GM18951 (cell line): ENCODE measurements at regions not wholly inside any gene's neighbourhood (a gene's known extent, or its start where the extent isn't known, plus 50 kb on each side); places are given as distances from the start of the nearest gene placed in this dataset.

ENCODE experiments used
- POLR2A ChIP-seq: IDR thresholded peaks from 4 replicates; pipeline ENCODE4 v1.6.1; 2011; ENCODE audit warnings: mild to moderate bottlenecking; ENCODE audit not compliant: insufficient read length, insufficient read depth; ENCODE audit errors: extremely low read depth
- in situ Hi-C: fragments of 300-500 bp; cut with MboI; formaldehyde crosslinking; loops from one replicate; pipeline ENCODE4 v1.12.0; 2022; ENCODE audit warnings: low sequenced_read_pairs, mixed read lengths, inconsistent platforms; ENCODE audit not compliant: unreplicated experiment

GRCh38 chr2:103153580-103154284 lies 391.9 kb downstream of the TMEM182 start:
- in situ Hi-C loops = no loop called here
- no peak for TF ChIP-seq POLR2A

- in situ Hi-C loops = no loop called here
- no peak for TF ChIP-seq POLR2A
These were observed 393.5 kb downstream of the TMEM182 start for GRCh38 chr2:103155308-103155707.

GRCh38 chr2:103159018-103159417 lies 397.2 kb downstream of the TMEM182 start:
- TF ChIP-seq POLR2A = no peak
- in situ Hi-C loops = no loop called here

GRCh38 chr2:103161456-103162289 lies 399.8 kb downstream of the TMEM182 start:
- TF ChIP-seq POLR2A = no peak
- in situ Hi-C loops = loop anchor here (10.0 kb wide), 1 partner anchor 1243 kb away; no protein-coding TSS in a partner anchor

- no peak for TF ChIP-seq POLR2A
- in situ Hi-C loops = loop anchor here (10.0 kb wide), 1 partner anchor 1240 kb away; no protein-coding TSS in a partner anchor
These were observed 402.9 kb downstream of the TMEM182 start for GRCh38 chr2:103164748-103165147.

- no peak for TF ChIP-seq POLR2A
- in situ Hi-C loops = loop anchor here (10.0 kb wide), 1 partner anchor 1239 kb away; no protein-coding TSS in a partner anchor
These were observed 404.0 kb downstream of the TMEM182 start for GRCh38 chr2:103165836-103166235.

GRCh38 chr2:103166456-103167324 lies 404.9 kb downstream of the TMEM182 start:
- in situ Hi-C loops = loop anchor here (10.0 kb wide), 1 partner anchor 1238 kb away; no protein-coding TSS in a partner anchor

GRCh38 chr2:103167599-103167998 lies 405.8 kb downstream of the TMEM182 start:
- in situ Hi-C loops = loop anchor here (10.0 kb wide), 1 partner anchor 1237 kb away; no protein-coding TSS in a partner anchor
- TF ChIP-seq POLR2A = no peak

More at GRCh38 chr2:103166456-103167324, 404.9 kb downstream of the TMEM182 start:
- TF ChIP-seq POLR2A = no peak

- in situ Hi-C loops = loop anchor here (10.0 kb wide), 1 partner anchor 1235 kb away; no protein-coding TSS in a partner anchor
- no peak for TF ChIP-seq POLR2A
These were observed 408.0 kb downstream of the TMEM182 start for GRCh38 chr2:103169861-103170260.

GRCh38 chr2:103172821-103173220 lies 411.0 kb downstream of the TMEM182 start:
- TF ChIP-seq POLR2A = no peak
- in situ Hi-C loops = no loop called here

- TF ChIP-seq POLR2A = no peak
- in situ Hi-C loops = no loop called here
These were observed 412.9 kb downstream of the TMEM182 start for GRCh38 chr2:103174711-103175110.

- TF ChIP-seq POLR2A = no peak
- in situ Hi-C loops = no loop called here
These were observed 414.6 kb downstream of the TMEM182 start for GRCh38 chr2:103176294-103176915.
